ENCODE measurements at regions not wholly inside any gene's neighbourhood (a gene's known extent, or its start where the extent isn't known, plus 50 kb on each side); places are given as distances from the start of the nearest gene placed in this dataset.
"Not testable (repeated sequence)": the region's sequence is repeated elsewhere in the genome, so short reads cannot be mapped to it uniquely, and the experiment has no call there.

GRCh38 chr6:138656364-138657064 lies 117.1 kb upstream of the CCDC28A start:
- no peak for DNase-seq (ENCODE audit: low spot score)

- DNase-seq (ENCODE audit: low spot score), result no peak
Measured at GRCh38 chr6:138657065-138657425, 116.5 kb upstream of the CCDC28A start.

DNA sequence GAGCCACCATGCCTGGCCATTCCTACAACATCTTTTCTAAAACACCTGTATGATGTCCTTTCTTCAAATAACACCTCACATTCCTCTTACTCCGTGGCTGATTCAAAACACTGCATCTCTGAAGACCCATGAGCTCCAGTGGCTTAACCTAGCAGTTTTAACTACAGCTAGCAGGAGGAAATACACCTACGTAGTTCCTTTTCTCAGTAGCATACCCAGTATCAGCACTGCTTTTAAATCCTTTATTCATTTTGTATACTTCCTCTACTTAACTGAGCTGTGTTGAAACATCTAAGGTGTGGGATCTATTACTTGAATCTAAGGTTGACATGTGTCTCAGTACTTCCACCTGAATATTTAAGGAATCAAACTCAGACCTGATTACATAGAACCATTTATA lies 113.6 kb upstream of the CCDC28A start:
- DNase-seq (ENCODE audit: low spot score), result no peak

- DNase-seq (ENCODE audit: low spot score), result no peak
Measured at GRCh38 chr6:138662471-138662870, 111.1 kb upstream of the CCDC28A start.

DNA sequence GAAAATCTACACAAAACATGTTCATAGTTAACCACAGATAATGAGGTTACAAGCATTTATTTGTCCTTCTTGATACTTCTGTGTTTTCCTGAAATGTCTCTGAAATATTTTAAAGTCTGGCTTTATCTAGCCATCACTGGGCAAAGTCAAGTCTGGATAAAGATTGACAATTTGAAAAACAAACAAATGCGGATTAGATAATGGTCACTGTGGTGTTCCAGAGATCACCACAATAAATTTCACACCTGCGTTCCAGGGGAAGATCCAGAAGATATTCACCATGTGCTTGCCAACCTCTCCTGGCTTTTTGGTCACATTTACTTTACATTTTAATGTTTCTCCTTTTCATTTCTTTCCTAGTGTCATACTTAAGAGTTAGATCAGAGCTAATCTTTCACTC lies 109.7 kb upstream of the CCDC28A start:
- no peak for DNase-seq (ENCODE audit: low spot score)

- DNase-seq (ENCODE audit: low spot score), result no peak
Measured at GRCh38 chr6:138664745-138665144, 108.8 kb upstream of the CCDC28A start.

- DNase-seq (ENCODE audit: low spot score), result no peak
Measured at GRCh38 chr6:138666636-138667035, 106.9 kb upstream of the CCDC28A start.

- DNase-seq (ENCODE audit: low spot score), result no peak
Measured at GRCh38 chr6:138667408-138667807, 106.2 kb upstream of the CCDC28A start.

DNA sequence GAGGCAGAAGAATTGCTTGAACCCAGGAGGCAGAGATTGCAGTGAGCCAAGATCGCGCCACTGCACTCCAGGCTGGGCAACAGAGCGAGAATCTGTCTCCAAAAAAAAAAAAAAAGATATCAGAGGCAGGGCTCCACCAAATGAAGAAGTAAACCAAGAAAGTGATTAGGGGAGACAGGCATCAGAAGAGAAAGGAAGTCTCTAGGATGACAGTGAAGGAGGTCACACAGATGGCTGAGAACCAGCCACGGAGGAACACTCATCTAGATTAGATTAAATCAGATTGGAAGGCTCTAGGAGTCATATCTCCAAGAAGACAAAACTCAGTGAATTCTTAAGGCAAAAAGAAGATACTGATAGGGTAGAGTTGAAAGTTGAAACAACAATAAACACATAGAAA lies 102.2 kb upstream of the CCDC28A start:
- DNase-seq (ENCODE audit: low spot score), result no peak

DNA sequence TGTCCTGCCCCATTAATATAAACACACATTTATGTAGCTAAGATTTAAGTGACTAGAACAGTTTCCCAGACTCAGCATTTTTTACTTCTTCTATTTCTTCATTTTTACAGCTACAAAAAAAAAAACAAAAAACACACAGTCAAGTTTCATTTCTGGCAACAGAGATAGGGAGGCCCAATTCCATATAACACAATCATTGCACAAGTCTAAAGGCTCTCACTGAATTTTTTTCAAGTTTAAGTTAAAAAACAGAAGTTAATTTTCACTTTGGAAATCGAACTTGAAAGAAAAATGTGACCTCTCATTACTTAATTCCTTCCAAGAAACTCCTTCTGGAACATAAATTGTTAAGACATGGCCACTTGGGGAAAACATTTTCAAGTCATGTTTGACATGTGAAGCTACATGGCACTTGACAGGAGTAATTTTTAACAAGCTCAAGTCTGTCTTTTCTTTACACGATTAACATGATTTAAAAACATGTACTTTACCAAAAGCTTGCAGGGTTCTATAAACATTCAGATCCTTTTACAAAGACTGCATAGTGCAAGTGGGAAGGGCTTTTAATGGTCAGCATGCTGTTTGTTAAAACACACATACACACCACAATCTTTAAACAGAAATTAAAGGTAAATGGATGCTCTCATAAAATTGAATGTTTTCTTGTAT lies 100.1 kb upstream of the CCDC28A start:
- DNase-seq (ENCODE audit: low spot score), result no peak

DNA sequence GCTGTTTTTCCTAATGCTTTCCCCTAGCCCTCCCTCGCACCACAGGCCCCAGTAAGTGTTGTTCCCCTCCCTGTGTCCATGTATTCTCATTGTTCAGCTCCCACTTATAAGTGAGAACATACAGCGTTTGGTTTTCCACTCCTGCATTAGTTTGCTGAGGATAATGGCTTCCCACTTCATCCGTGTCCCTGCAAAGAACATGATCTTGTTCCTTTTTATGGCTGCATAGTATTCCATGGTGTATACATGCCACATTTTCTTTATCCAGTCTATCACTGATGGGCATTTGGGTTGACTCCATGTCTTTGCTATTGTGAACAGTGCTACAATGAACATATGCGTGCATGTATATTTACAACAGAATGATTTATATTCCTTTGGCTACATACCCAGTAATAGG lies 99.1 kb upstream of the CCDC28A start:
- DNase-seq (ENCODE audit: low spot score), result not testable (repeated sequence)

DNA sequence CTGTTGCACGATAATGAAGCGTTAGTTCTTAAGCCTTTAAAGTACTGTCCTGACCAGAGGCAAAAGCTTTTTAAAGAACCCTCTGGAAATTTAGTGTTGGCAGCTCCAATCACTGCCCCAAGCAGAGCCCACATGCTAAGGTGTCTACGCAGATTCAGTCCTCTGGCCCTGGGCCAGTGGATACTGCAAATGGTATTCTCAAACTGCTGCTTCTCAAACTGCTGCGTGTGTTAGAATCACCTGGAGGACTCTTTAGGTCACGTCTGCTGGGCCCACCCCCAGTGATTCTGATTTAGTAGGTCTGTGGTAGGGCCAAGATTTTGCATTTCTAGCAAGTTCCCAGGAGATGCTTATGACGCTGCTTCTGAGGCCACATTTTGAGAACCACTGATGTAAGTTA lies 96.0 kb upstream of the CCDC28A start:
- DNase-seq (ENCODE audit: low spot score), result no peak

DNA sequence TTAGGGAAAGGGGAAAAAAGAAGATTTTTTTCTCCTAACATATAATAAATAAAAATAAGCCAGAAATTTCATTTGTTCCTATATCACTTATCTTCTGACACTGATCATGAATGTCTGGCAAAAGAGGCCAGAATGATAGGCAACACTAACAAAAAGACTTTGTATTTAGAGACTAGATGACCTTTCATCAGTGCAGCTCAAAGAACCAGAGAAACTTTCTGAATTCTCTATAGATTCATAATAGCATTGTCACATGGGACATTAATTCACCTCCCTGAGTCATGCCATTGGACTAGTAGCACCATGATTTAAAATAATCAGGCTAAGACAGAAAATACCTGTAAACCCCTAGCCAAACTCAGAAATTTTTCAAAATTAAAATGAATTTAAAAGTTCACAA lies 95.4 kb upstream of the CCDC28A start:
- DNase-seq (ENCODE audit: low spot score), result no peak

GRCh38 chr6:138680085-138680484 lies 93.5 kb upstream of the CCDC28A start:
- no peak for DNase-seq (ENCODE audit: low spot score)

GRCh38 chr6:138681627-138682026 lies 91.9 kb upstream of the CCDC28A start:
- no peak for DNase-seq (ENCODE audit: low spot score)

DNA sequence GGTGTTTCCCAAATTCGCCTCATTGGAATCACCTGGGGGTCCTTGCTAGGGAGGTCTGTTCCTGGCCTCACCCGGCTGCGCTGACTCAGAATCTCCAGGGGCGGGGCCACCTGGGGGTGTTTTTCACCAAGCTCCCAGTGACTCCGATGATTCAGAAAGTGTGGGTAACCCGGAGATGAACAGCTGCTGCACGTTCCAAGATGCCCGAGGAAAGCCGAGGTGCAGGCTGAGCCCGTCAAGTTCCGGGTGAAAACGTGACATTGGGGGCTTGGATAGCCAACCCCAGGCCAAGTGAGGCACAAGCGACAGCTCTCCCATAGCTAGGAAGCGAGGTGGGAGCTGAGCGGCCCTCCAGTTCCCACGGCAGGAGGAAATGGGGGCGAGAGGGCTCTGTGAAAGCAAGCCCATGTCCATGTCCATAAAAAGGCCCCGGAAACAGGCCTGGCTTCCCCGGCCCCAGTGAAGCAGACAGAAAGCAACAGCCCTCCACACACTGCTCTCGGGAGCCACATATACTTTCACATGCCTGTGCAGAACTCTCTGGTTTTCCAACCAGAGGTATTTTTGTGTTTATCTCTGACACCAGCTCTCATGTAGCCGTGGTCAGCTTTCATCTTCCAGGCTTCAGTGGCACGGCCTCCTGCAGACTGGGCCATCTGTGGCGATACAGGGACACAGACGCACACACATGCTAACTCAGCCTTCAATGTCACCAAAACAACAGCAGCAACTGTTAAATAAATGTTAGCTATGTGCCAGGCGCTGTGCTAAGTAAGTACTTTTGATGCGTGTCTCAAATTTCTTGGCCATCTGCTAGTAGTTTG lies 90.7 kb upstream of the CCDC28A start:
- DNase-seq (ENCODE audit: low spot score), result peak; percentile 70

- no peak for DNase-seq (ENCODE audit: low spot score)
Measured at GRCh38 chr6:138685257-138685656, 88.3 kb upstream of the CCDC28A start.

- no peak for DNase-seq (ENCODE audit: low spot score)
Measured at GRCh38 chr6:138685781-138686180, 87.8 kb upstream of the CCDC28A start.

- DNase-seq (ENCODE audit: low spot score), result no peak
Measured at GRCh38 chr6:138688580-138688979, 85.0 kb upstream of the CCDC28A start.

- no peak for DNase-seq (ENCODE audit: low spot score)
Measured at GRCh38 chr6:138689849-138690248, 83.7 kb upstream of the CCDC28A start.

GRCh38 chr6:138690975-138691594 lies 82.5 kb upstream of the CCDC28A start:
- DNase-seq (ENCODE audit: low spot score), result no peak

DNA sequence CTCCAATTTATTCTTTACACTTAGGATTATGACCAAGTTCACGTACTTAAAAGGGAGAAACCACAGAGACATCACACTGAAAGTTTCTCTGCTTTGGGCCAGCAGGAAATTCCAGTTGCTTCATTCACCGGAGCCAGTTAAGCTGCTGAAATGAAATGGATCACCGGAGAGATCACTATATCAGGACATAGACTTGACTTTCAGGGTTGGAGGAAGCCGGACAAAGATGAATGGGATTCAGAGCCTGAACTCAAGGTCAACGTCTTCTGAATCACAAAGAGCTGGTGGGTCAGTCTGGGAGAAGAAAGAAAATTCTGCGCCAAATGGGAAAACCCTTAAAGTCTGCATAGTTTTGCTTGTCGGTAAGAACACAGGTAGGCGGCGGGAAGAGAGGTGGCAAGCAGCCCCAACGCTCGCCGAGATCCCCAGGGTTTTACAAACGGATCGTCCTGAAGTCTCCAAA lies 81.9 kb upstream of the CCDC28A start:
- DNase-seq (ENCODE audit: low spot score), result peak; percentile 18

All from A172 (cell line).